GM20000 (cell line): ENCODE measurements at regions not wholly inside any gene's neighbourhood (a gene's known extent, or its start where the extent isn't known, plus 50 kb on each side); places are given as distances from the start of the nearest gene placed in this dataset.
A peak's percentile ranks its signal among the peaks of the same experiment; 100 is the strongest.

Experiments used
- DNase-seq: peaks from one replicate; pipeline ENCODE4 v3.0.0; 2012; ENCODE audit warnings: low spot score
- TF ChIP-seq, protein P1 (sequence below): IDR thresholded peaks from 2 replicates; pipeline ENCODE4 v1.5.1; 2012; ENCODE audit warnings: mild to moderate bottlenecking, control low read depth; ENCODE audit errors: extremely low read depth, missing control alignments

GRCh38 chr10:62916141-62916603, 100.0 kb upstream of the EGR2 start:
- DNase-seq, result no peak
- TF ChIP-seq, protein P1, sequence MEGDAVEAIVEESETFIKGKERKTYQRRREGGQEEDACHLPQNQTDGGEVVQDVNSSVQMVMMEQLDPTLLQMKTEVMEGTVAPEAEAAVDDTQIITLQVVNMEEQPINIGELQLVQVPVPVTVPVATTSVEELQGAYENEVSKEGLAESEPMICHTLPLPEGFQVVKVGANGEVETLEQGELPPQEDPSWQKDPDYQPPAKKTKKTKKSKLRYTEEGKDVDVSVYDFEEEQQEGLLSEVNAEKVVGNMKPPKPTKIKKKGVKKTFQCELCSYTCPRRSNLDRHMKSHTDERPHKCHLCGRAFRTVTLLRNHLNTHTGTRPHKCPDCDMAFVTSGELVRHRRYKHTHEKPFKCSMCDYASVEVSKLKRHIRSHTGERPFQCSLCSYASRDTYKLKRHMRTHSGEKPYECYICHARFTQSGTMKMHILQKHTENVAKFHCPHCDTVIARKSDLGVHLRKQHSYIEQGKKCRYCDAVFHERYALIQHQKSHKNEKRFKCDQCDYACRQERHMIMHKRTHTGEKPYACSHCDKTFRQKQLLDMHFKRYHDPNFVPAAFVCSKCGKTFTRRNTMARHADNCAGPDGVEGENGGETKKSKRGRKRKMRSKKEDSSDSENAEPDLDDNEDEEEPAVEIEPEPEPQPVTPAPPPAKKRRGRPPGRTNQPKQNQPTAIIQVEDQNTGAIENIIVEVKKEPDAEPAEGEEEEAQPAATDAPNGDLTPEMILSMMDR, result no peak

- DNase-seq, result no peak
Measured at GRCh38 chr10:62915158-62915557, 99.0 kb upstream of the EGR2 start.

DNA sequence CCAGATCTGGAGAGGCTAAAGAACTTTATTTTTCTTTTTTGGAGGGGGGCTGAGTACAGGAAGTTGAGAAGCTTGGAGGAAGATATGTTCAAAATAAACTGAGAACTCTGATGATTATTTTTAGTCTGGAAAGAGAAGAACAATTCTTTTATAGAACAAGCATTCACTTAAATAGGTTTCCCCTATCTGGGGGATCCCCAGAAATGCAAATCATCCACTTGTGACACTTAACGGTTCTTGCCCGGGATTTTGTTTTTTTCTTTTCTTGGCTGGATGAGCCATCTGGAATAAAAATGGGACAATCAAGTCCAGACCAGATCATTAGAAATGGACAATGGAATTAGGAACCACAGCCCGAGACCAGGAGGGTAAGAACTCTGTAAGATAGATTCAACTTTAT, 95.9 kb upstream of the EGR2 start:
- DNase-seq, result peak; percentile 48
- TF ChIP-seq, protein P1, result no peak

More at GRCh38 chr10:62915158-62915557, 99.0 kb upstream of the EGR2 start:
- TF ChIP-seq, protein P1, result no peak

GRCh38 chr10:62911210-62911963, 95.2 kb upstream of the EGR2 start:
- DNase-seq, result no peak
- TF ChIP-seq, protein P1, result no peak

- peak; percentile 45 for DNase-seq
- TF ChIP-seq, protein P1, result no peak
Measured at GRCh38 chr10:62907470-62908212, 91.5 kb upstream of the EGR2 start.

DNA sequence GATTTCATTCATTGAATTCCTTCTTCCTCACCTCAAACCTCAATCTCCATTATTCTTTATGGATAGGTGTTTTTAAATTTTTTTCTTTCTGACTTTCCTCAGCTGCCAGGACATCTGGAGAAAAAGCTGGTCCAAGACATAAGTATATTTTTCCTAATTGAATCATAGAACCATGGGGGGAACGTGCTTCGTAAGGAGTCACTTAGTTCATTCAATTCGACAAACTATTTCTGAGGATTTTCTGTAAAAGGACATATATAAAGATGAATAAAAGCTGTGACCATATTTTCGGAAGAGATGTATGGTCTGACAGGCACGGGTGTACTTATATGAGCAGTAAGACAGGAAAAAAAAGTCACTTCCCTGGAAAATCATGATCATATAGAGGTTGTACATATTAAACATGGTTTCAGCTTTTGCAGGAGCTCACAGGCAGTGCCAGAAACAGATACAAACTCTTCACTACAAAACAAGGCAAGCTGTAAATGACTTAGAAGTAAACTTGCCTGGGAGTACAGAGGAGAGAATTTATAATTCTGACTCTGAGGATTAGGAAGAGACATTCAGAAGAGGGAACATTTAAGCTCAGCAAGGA, 88.2 kb upstream of the EGR2 start:
- TF ChIP-seq, protein P1, result no peak
- no peak for DNase-seq

DNA sequence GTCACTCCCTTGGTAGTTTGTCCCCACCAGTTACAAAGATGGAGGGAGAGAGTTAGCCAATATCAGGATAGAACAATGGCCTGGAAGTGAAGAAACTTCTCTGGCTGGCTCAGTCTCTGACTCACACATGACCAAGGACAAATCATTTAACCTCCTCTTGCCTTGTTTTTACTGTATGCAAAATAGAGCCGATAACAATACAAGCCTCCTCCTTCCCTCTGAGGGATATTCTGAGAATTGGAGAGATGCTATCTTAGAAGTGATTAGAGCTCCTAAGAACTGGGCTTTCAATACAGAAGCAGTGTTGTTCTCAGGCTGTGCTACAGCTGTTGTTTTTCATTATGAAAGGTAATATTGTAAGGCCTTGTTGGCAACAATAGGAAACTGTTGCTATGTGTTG, 87.7 kb upstream of the EGR2 start:
- TF ChIP-seq, protein P1, result no peak
- no peak for DNase-seq
